Brain microvascular endothelial cell (primary cell): ENCODE measurements at regions not wholly inside any gene's neighbourhood (a gene's known extent, or its start where the extent isn't known, plus 50 kb on each side); places are given as distances from the start of the nearest gene placed in this dataset.

ENCODE experiments used
- DNase-seq: peaks from one replicate; pipeline ENCODE4 v3.0.0-alpha.2; 2020
- H3K27ac ChIP-seq: fragments of 250-450 bp; sonication (Bioruptor Pico); 2 replicates; pipeline ENCODE4 v1.5.1; 2020; ENCODE audit warnings: mild to moderate bottlenecking, moderate library complexity
- H3K27me3 ChIP-seq: fragments of 250-450 bp; sonication (Bioruptor Pico); replicated peaks from 2 replicates; pipeline ENCODE4 v1.5.1; 2020; ENCODE audit warnings: mild to moderate bottlenecking
- H3K36me3 ChIP-seq: fragments of 250-450 bp; sonication (Bioruptor Pico); replicated peaks from 2 replicates; pipeline ENCODE4 v1.5.1; 2020; ENCODE audit warnings: mild to moderate bottlenecking
- H3K4me3 ChIP-seq: 2 replicates; pipeline ENCODE4 v1.5.1; 2011; ENCODE audit warnings: low read depth, mild to moderate bottlenecking, control low read depth, low read length, moderate library complexity
- in situ Hi-C: cut with HindIII; loops from 2 replicates; pipeline ENCODE4 v1.10.0; 2017; ENCODE audit warnings: low sequenced_read_pairs, low pct_ligation_motif_present
- TF ChIP-seq, protein P1 (sequence below): IDR thresholded peaks from 2 replicates; pipeline ENCODE4 v1.5.1; 2011; ENCODE audit warnings: low read depth, mild to moderate bottlenecking, moderate library complexity, low read length, control low read depth, inconsistent platforms; ENCODE audit errors: missing control alignments

DNA sequence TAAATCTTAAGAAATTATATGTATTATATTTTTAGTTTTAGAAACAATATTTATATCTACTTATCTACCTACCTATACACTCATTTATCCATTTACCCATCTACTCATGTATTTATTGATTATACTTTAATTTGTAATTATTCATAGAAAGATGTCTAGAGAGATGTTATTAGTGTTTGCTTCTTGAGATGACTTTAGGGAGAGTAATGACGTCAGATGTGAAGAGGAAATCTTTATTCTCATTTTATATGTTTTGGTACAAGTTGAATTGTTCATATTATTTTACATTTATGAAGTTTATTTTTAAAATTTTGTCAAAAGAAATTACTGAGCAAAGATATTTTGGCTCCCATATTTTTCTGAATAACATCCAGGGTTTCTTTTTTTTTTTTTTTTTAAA lies 271.3 kb upstream of the SLC8A1 start:
- TF ChIP-seq, protein P1, sequence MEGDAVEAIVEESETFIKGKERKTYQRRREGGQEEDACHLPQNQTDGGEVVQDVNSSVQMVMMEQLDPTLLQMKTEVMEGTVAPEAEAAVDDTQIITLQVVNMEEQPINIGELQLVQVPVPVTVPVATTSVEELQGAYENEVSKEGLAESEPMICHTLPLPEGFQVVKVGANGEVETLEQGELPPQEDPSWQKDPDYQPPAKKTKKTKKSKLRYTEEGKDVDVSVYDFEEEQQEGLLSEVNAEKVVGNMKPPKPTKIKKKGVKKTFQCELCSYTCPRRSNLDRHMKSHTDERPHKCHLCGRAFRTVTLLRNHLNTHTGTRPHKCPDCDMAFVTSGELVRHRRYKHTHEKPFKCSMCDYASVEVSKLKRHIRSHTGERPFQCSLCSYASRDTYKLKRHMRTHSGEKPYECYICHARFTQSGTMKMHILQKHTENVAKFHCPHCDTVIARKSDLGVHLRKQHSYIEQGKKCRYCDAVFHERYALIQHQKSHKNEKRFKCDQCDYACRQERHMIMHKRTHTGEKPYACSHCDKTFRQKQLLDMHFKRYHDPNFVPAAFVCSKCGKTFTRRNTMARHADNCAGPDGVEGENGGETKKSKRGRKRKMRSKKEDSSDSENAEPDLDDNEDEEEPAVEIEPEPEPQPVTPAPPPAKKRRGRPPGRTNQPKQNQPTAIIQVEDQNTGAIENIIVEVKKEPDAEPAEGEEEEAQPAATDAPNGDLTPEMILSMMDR, result no peak
- DNase-seq, result no peak

DNA sequence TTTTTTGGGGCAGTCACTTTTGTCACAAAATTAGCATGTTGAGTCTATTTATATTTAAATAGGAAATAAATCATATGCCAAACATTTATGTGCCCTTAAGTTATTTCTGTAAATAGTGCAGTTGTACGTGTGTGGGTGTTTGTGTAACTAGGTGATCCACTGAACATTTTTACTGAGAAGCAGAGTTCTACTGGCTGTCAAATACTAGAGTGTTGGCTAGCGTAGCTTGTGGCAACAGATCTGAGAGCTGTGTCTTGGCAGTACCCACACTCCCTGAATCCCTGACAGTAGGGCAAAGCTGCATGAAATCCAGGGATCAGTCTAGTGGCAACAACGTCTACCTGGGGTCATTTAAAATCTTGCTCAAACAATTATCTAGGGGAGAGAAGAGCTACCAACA lies 273.1 kb upstream of the SLC8A1 start:
- Histone ChIP-seq H3K27me3 (no peaks in the 10 kb centered on the region), H3K27ac (no peak overlapping the region), H3K36me3 (no peaks in the 10 kb centered on the region), H3K4me3 (no peak overlapping the region)
- TF ChIP-seq, protein P1, result no peak
- no peak for DNase-seq
- in situ Hi-C loops, result no loop called here

More for the DNA sequence above, 271.3 kb upstream of the SLC8A1 start:
- Histone ChIP-seq H3K27ac (no peak overlapping the region), H3K36me3 (no peaks in the 10 kb centered on the region), H3K4me3 (no peak overlapping the region), H3K27me3 (no peaks in the 10 kb centered on the region)
- in situ Hi-C loops, result no loop called here

DNA sequence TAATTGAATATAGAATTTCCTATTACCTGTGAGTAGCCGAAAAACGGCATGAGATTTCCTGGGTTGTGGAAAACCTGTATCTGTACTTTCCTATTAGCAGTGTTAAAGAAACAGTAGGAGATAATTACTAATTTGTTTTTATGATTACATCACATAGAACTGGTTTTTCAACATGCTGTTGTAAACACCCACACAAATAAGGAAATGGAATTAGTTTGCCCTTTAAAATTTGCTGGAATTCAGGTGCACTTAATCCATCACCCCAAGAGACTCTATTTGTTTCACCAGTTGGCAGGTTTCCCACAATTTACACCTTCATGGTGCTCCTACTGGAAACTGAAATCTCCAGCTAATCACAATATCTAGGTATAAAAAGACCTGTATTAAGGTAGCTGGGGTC lies 274.1 kb upstream of the SLC8A1 start:
- H3K36me3 ChIP-seq, result no peaks in the 10 kb centered on the region
- DNase-seq, result no peak
- no peak overlapping the region for H3K4me3 ChIP-seq
- in situ Hi-C loops, result no loop called here
- TF ChIP-seq, protein P1, result no peak
- H3K27me3 ChIP-seq, result no peaks in the 10 kb centered on the region
- no peak overlapping the region for H3K27ac ChIP-seq

DNA sequence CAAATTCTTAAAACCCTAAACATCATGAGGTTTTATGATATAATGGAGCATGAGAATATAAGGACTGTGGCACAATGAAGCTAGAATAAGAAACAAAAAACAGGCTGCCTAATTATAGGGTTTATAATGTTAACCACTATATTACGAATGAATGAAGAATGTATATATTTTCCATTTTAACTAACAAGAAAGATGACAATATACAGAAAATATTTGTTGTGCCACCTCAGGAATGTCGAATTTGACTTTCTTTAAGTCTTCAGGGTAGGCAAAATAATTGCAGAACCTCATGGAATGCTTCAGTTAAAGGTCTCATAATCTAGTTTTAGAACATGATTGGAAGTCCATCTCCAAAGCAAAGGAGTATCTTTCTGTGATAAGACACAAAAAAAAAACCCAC lies 282.9 kb upstream of the SLC8A1 start:
- Histone ChIP-seq H3K27me3 (no peaks in the 10 kb centered on the region), H3K4me3 (no peak overlapping the region), H3K27ac (no peak overlapping the region), H3K36me3 (no peaks in the 10 kb centered on the region)
- in situ Hi-C loops, result no loop called here
- peak; percentile 36 for DNase-seq
- TF ChIP-seq, protein P1, result no peak

DNA sequence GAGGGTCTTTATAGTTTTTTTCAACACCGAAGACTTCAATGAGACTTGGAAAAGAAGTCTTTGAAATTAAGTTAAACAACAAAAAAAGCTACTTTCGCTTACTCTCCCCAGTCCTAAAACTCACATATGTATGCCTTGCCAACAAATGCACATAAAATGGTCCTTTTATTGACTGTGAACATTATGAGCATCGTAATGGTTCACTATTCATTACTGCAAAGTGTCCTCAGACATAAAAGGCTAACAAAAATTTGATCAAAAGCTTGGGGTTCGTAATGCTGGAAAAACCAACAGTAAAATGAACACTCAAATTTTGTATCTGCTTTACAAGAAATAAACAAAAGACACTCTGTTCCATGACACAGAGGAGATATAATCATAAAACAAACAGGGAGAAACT lies 285.3 kb upstream of the SLC8A1 start:
- DNase-seq, result no peak
- H3K36me3 ChIP-seq, result no peaks in the 10 kb centered on the region
- H3K27me3 ChIP-seq, result no peaks in the 10 kb centered on the region
- TF ChIP-seq, protein P1, result no peak
- no peak overlapping the region for H3K27ac ChIP-seq
- H3K4me3 ChIP-seq, result no peak overlapping the region
- in situ Hi-C loops, result no loop called here

DNA sequence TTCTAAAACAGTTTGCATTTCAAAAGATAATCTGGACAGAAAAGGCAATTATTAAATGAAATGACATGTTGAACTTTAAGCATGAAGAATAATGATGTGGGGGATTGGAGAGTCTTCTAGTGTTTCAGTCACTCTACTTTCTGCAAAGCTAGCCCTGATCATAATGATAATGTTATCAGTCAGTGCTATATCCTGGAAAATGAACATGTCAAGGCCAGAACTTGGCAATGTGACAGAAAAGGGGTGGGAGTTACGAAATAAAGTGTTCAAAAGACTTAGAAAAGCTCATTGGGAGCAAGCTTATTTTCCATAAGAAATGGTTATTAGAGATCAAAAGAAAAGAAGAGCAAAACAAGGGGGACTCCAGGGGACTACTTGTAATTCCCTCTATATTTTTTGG lies 288.5 kb upstream of the SLC8A1 start:
- peak; percentile 57 for DNase-seq
- TF ChIP-seq, protein P1, result no peak
- in situ Hi-C loops, result no loop called here
- Histone ChIP-seq H3K36me3 (no peaks in the 10 kb centered on the region), H3K27me3 (no peaks in the 10 kb centered on the region), H3K27ac (no peak overlapping the region), H3K4me3 (no peak overlapping the region)
